ENCODE measurements at regions not wholly inside any gene's neighbourhood (a gene's known extent, or its start where the extent isn't known, plus 50 kb on each side); places are given as distances from the start of the nearest gene placed in this dataset.
"Not testable (repeated sequence)": the region's sequence is repeated elsewhere in the genome, so short reads cannot be mapped to it uniquely, and the experiment has no call there.

- not testable (repeated sequence) for TF ChIP-seq CTCF (IDR thresholded peaks at IDR 0.05; ENCODE audit: low read depth, low read length, poor library complexity, severe bottlenecking); EZH2phosphoT487 (IDR thresholded peaks at IDR 0.05; ENCODE audit: borderline replicate concordance, low read length)
These were observed 364.8 kb upstream of the LRRC4C start for GRCh38 chr11:41824287-41824686.

Measured in DOHH2 (cell line).